Renal cortex interstitium (tissue), 11 donors: ENCODE measurements at regions not wholly inside any gene's neighbourhood (a gene's known extent, or its start where the extent isn't known, plus 50 kb on each side); places are given as distances from the start of the nearest gene placed in this dataset.
"Not testable (repeated sequence)": the region's sequence is repeated elsewhere in the genome, so short reads cannot be mapped to it uniquely, and the experiment has no call there.

Source experiments
- DNase-seq, 11 donors: peaks; one replicate each; pipeline ENCODE4 v3.0.0-alpha.2; 2013; ENCODE audit warnings: low read depth in 9 of 11, low spot score in 4 of 11; ENCODE audit errors: extremely low read depth in 1 of 11

DNA sequence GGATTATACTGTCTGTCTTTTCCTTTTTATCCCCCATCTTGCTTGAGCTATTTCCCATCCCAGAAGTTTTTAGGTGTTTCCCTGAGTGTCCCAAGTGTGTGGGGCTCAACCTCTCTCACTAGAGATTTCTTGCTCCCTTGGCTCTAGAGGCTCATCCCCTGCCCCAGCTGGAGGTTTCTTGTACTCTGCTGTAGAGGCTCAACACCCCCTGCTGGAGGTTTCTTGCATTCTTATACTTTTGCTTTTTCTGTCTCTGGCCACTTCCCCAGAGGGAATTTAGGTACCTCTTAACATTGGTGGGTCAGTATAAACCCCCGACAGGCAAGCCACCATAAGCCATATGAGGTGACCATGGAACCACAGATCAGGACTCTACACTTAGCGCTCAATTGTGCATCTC is 114.2 kb upstream of the FAM3C start:
- no peak for DNase-seq

- DNase-seq = no peak
These were observed 109.6 kb upstream of the FAM3C start for GRCh38 chr7:121505540-121506182.

DNA sequence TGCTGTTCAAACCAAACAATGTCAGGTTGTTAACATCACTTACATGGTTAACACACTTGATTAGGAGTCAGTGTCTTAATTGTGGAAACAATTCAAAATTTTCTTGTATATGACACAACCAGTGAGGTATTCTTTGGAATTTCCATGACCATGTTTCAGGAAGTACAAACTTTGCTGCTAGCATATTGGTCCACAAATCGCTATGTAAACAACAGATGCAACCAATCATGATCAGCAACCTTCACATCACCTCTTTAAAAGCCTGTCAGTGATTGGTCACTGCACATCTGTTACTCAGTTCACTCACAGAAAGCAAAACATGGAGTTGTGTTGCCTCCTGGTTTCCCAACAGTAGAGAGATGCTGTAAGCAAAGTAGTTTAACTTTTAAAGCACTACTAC is 108.9 kb upstream of the FAM3C start:
- DNase-seq = no peak

- DNase-seq = no peak
These were observed 108.4 kb upstream of the FAM3C start for GRCh38 chr7:121504482-121504881.

- no peak for DNase-seq
These were observed 107.6 kb upstream of the FAM3C start for GRCh38 chr7:121503730-121504129.

DNA sequence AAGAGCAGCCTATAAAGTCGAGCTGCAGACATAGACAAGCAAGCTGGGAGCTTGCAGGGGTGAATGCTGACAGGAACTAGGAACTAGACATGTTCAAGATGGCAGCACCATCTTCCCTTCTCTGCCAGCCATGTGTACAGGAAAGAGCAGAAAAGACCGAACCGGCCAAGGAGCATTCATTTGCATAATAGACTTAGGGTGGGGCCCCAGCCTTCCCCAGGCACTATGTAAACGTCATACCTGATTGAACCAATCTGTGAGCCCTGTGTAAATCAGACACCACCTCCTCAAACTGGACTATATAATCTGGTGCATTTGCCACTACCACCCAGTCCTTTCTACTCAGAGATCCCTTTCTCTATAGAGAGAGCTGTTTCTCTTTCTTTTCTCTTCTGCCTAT is 106.9 kb upstream of the FAM3C start:
- DNase-seq = no peak

DNA sequence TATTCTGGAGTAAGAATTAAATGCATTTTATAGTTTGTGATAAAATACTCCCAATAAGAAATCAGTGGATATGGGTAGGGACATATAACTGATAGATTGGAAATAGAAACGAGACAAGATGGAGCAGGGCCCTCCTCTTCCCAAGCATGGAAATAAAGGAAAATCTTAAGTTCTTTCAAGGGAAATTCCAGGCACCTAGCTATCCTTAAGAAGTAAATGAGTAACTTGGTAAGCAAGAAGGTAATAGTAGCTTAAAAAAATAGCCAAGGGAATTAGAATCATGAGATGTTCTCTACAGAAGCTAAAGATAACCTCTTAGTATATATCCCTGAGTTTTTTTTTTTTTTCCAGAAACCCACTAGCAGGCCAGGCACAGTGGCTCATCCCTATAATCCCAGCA is 105.5 kb upstream of the FAM3C start:
- DNase-seq = no peak

- no peak for DNase-seq
These were observed 104.4 kb upstream of the FAM3C start for GRCh38 chr7:121500360-121501058.

DNA sequence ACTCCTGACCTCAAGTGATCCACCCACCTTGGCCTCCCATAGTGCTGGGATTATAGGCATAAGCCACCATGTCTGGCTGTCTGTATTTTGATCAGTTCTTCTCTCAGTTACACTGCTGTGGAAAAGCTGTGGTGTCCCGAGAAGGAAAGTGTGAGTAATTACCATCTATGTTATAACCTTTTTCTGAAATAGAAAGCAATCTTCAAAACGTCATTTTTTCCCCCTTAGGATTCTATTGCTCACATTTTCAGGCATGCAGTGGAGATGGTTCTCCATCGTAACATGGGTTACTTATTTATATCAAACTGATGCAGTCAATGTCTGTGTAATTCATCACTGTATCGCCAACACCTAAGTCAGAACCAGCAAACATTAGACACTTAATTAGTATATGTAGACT is 103.5 kb upstream of the FAM3C start:
- no peak for DNase-seq

- DNase-seq = no peak
These were observed 102.7 kb upstream of the FAM3C start for GRCh38 chr7:121498816-121499215.

DNA sequence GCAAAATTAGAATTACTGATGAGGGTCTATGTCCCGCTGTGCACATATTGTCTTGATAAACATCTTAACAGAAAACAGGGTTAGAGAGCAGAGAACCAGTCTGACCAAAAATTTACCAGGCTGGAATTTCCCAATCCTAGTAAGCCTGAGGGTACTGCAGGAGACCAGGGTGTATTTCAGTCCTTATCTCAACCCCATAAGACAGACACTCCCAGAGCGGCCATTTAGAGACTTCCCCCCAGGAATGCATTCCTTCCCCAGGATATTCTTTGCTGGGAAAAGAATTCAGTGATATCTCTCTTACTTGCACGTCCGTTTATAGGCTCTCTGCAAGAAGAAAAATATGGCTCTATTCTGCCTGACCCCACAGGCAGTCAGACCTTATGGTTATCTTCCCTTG is 101.4 kb upstream of the FAM3C start:
- DNase-seq = not testable (repeated sequence)

DNA sequence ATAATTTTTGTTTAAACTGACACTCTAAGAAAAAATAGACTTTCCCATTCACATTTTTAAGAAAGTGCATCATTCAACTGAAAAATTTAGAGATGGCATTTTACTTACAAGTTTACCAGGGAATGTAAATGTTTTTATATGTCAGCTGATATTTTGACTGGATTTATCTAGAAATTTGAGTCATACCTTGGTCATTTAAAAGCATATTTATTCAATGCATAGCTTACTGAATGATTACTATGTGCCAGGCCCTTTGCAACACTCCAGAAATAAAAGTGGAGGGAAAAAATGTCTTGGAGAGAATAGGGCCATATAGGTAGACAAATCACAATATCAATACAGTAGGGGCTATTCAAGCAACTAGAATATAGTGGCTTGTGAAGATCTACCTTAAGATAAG is 98.4 kb upstream of the FAM3C start:
- DNase-seq = no peak

DNA sequence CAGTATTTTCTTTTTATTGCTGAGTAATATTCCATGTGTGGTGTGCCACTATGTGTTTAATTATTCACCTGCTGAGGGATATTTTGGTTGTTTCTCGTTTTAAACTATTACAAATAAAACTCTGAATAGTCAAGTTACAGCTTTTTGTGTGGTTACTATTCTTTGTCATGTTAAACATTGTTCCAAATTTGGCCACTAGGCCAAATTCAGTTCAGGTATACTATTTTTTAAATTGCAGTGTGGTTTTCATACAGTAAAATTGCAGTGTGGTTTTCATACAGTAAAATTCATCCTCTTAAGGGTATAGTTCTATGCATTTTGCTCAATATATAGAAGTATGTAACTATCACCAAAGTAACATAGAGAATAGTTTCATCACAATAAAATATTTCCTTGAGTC is 97.4 kb upstream of the FAM3C start:
- DNase-seq = no peak

DNA sequence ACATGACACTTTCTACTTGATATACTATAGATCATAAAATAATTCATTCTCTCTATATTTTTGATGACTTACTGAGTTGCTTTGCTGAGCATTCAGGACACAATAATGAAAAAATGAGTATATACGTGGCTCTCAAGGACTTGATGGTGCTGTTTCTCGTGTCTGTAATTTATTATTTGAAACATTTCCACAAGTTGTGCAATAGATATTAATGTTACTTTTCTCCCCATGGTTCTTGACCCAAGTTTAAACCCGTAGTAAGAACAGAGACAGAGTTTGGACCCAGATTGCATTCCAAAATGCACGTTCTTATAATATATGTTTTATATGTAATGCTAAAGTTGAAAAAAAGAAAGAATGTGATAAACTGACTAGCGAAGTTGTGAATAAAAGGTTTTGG is 94.2 kb upstream of the FAM3C start:
- DNase-seq = no peak

DNA sequence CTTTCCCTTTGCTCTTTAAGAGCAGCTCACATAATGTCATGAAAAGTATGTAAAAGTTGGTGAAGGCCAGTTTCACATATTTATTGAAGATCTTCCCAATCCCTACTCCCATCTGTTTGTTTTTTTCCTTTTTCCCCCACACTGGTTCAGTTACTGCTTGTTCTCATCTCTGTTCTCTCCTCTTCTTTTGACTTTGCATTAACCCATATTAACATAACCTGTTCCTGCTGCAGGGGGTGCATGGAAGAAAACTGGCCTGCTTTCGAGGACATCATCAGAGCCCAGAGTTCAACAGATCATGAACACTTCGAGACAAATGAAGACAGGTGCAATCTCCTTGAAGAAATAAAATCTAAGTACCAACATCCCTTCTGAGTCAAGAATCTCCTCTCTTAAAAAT is 93.3 kb upstream of the FAM3C start:
- DNase-seq = no peak

- DNase-seq = no peak
These were observed 92.1 kb upstream of the FAM3C start for GRCh38 chr7:121488111-121488650.

DNA sequence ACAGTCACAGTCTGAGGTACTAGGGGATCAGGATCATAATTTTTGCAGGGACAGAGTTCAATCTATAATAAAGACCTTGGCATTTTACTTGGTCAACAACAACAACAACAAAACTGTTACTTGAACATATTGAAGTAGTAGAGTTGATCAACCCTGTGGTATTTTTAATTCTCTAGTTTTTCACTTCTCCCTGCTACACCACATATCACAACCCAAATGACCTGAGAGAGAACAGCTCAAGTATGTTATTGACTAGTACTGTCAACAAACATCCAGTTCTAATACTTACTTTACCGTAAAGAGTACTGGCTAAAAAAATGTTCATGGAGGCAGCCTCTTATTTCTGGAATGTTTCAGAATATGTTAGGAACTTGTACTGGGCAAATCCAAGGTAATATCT is 90.5 kb upstream of the FAM3C start:
- DNase-seq = no peak

- DNase-seq = no peak
These were observed 89.5 kb upstream of the FAM3C start for GRCh38 chr7:121485467-121486243.

DNA sequence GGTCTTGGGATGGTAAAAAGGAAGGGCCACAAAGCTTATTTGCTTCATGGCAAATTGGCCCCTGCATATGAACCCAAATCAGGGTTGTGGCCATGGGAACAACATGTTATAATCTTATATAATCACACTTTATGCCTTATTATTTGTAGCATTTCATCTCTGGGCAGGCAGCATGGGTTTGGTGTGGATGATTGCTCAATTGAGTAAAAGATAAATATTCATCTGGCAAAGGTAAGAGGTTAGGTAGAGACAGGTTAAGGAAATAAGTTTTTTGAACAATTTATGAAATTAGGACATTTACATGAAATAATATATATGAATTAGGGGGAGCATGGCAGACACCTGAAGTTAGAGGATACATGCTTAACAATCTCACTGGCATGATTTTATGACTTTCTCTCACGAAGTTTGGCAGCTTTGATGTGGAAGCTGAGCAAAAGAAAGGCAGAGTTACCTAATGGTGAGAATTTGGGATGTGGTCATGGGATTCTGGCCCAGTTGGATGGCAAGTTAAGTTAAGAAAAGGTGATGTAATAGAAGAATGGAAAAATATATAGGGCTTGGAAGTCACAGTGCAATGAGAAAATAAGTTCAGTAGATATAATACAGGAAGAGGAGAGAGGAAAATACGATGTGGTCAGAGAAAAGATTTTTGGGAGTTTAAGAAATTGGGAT is 88.1 kb upstream of the FAM3C start:
- no peak for DNase-seq
